ENCODE measurements at regions not wholly inside any gene's neighbourhood (a gene's known extent, or its start where the extent isn't known, plus 50 kb on each side); places are given as distances from the start of the nearest gene placed in this dataset.
A peak's percentile ranks its signal among the peaks of the same experiment; 100 is the strongest.

DNA sequence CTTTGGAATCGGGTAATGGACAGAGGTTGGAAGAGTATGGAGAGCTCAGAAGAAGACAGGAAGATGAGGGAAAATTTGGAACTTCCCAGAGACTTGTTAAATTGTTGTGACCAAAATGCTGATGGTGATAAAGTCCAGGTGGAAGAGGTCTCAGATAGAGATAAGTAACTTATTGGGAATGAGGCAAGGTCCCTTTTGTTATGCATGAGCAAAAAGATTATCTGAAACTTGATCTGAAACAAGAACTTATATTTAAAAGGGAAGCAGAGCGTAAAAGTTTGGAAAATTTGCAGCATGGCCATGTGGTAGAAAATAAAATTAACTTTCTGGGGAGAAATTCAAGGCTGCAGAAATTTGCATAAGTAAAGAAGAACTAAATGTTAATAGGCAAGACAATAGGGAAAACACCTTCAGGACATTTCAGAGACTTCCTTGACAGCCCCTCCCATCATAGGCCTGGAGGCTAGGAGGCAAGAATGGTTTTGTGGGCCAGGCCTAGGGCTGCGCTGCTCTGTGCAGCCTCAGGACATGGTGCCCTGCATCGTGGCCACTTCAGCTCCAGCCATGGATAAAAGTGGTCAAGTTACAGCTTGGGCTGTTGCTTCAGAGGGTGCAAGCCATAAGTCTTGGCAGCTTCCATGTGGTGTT, 425.7 kb upstream of the PRICKLE1 start:
- no peak for DNase-seq (ENCODE audit: low read depth)

DNA sequence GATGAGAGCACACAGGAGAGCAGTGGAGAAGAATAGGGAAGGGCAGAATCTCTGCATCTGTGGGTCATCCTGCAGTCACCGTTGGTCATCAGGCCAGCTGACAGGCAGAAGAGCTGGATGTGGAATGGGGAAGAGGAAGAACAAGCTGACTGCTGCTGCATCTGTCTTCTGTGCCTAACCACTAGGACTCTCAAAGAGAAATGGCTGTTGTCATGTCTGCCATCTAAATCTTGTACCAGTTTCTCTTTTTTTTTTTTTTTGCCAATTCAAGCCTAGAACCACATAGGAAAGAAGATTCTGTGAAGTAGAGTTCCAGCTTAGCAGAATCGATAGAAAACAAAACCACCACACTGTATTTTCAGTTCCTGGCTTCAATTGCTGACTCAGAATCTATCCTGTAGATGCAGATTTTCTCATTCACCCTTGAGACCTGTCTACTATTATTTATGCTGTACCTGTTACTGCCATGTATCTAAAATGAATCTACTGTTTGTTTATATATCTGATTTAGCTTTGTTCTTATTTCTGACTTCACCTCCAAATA, 421.9 kb upstream of the PRICKLE1 start:
- DNase-seq (ENCODE audit: low read depth), result no peak

DNA sequence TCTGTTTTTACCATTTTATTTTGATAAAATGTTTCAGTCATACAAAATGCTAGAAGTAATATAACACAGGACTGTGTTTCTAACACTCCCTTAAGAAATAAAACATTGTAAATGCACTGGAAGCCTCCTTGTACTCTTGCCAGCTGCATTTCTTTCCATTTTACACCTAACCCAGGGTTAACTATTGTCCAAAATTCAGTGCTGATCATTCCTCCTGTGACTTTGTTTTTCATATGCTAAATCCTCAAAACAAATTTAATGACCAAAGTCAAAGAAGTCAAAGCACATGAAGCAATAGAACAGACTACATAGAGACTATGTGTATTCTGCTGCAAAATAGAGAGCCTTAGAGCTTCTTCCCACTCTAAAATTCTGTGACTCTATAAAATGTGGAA, 420.3 kb upstream of the PRICKLE1 start:
- no peak for DNase-seq (ENCODE audit: low read depth)

DNA sequence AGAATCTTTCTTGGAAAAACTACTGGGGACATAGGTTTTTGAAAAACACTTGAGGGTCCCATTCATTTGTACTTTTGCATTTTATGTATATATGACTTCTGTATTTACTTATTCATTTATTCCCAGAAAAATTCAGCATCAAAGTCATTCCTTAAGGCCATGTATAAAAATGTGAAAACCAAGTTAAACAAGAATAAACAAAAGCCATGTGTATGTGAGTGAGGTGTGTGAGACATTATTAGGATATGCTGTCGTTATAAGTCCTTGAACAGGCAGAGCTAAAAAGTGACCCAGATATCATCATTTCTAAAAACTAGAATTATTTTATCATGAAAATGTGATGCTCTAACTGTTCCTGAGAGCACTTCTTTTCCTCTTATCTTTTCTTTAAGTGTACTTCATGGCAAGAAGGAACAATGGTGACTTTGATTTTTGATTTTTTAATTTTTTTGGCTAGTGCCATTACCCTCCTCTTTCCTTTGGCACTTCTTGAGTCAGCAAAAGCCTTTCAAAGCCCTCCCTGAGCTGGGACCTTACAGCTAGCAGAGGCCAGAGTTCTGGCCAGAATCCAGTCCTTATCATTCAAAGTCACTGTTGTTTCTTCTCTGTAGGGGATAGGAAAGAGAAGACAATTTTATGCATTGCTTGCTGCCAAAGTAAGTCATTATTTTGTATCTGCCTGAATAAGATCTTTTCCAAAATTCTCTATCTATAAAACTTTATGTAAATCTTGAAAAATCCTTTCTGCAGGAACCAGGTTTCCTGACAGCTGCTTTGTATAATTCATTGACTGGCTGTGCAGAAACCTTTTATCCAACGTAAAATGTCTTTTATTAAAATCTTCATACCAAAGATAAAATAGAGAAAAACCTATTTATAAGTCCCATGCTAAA, 419.7 kb upstream of the PRICKLE1 start:
- DNase-seq (ENCODE audit: low read depth), result no peak

DNA sequence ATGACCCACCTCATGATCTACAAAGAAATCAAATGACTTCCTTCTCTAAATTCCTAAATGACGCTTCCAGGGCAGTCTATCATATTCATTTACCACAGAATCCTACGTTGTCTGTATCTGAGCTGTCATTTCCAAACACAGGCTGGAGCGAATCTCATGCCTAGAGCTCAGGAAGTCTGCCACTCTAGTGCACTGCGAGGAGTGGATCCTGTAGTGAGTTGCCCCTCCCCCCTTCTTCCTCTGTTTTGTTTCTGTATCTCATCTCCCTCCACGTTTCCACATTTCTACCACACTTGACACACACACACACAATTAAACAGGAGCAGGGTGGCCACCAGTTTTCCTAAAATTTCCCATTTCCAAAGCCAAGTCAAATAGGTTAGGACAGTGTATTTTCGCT, 415.4 kb upstream of the PRICKLE1 start:
- DNase-seq (ENCODE audit: low read depth), result no peak

DNA sequence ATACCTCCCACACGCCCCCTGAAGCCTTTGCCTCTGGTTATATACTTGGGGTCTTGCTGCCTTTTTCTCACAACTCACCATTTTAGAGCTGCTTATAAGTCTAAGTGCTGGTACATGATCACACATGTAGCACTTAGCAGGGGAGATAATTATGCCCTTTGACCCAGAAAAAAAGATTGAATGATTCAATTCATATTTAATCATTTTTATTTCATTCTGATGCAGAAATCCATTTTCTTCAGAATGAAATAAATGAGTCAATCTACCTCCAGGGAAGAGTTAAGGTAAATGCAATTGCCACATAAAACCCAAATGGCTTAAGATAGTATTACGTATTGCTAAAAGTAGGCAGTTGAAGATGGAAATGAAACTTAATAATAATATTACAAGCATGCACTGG, 414.6 kb upstream of the PRICKLE1 start:
- DNase-seq (ENCODE audit: low read depth), result no peak

DNA sequence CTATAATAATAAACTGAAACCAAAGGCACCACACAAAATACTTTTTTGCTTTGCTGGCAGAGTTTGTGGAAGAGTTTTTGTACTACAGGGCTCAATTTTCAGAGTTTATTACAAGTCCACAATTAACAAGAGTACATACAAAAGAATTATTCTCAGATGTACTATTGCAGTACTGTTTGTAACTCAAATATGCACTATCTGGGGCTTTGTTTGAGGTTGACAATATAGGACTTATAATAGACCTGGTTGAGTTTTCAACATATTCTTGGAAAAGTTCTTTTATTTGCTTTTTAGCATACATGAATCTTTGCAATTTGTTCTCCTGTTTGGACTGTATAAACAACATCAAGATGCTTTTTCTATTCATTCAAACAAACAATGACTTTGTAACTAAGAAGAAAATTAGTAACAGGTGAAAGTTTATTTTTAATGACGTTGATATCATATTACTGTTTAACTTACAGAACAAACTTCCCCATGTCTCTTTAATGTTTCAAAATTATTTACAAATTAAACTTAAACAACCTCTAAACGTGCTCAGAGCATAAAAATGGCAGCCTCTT, 407.4 kb upstream of the PRICKLE1 start:
- no peak for DNase-seq (ENCODE audit: low read depth)

DNA sequence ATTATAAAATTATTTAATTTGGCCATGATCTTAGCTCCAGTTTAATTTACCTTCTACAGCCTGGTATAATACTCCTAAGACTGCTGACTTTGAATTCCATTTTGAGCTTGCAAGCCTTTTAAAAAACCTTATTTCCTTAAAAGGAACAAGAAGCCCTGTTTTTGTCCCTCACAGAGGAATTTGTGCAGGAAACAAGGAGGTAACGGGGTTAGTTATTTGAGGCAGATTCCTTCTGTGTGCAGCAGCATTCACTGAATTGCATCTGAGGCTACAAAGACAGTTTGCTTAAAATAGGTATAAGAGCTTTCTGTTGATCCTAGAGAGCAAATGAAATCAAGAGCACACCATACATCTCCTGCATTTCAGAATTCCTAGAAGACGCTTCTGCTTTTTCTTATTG, 403.3 kb upstream of the PRICKLE1 start:
- no peak for DNase-seq (ENCODE audit: low read depth)

DNA sequence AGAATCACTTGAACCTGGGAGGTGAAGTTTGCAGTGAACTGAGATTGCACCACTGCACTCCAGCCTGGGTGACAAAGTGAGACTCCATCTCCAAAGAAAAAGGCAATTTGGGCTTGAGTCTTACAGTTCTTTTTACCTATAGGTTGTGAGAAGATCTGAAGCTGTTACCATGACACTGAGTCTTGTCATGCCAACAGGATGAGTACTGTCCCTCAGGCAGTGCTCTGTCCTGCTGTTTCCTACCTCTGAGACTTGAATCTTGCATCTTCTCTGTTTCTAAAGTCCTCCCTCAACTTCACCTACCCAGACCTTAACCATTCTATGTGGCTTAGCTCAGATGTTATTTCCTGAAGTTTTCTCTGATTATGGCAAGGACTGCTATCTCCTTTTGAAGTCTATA, 400.8 kb upstream of the PRICKLE1 start:
- DNase-seq (ENCODE audit: low read depth), result no peak

DNA sequence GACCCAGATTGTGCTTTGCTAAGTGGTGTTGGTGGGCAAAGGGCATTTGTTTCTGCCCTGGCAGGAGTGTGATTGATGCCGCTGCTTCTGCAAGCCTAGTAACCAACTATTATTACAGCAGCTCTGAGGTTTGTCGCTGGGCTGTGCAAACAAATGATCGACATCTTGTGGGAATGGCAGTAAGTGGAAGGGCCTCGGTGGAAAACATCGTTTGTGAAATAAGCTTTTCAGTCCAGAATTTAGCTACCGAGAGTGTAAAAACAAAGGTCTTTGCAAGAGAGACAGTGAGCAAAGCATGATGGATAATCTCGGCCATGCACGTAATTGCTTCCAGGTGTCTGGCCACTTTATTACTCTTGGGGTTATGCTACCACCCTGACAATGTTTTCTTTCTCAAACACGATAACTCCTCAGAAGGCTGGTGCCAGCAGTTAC, 397.7 kb upstream of the PRICKLE1 start:
- DNase-seq (ENCODE audit: low read depth), result no peak

DNA sequence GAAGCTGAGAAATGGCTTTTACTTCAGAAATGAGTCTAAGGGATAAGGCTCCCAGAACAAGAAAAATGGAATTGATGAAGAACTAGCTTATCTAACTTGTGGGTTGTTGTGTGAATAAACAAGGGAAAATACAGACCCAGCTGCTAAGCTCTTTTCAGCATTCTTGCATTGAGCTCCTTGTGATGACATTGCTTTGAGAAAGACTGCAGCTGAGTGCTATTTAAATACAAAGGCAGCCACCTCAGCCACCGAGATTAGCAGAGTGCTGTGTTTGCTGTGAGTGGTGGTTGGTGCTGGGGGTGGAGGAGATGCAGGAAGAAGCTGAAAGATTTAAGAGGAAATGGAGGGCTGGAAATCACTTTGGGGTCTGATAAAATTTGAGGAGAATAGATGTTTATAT, 396.0 kb upstream of the PRICKLE1 start:
- no peak for DNase-seq (ENCODE audit: low read depth)

DNA sequence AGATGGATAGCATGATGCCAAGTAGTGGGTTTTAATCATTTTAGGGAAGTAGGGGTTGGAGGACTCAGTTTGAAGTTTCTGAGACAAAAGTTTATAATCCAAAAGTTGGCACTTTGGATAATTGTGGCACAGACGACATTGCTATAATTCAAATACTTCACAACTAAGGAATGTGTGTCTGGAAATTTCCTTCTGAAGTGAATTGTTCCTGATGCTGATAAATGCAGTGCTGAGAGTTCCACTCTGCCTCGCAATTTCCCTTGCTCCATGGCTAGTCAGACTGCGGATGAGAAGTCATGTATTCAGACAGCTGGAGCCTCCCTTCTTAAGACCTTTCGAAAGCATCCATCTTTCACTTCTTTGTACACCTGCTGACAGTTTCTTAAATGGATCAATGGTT, 393.3 kb upstream of the PRICKLE1 start:
- no peak for DNase-seq (ENCODE audit: low read depth)

DNA sequence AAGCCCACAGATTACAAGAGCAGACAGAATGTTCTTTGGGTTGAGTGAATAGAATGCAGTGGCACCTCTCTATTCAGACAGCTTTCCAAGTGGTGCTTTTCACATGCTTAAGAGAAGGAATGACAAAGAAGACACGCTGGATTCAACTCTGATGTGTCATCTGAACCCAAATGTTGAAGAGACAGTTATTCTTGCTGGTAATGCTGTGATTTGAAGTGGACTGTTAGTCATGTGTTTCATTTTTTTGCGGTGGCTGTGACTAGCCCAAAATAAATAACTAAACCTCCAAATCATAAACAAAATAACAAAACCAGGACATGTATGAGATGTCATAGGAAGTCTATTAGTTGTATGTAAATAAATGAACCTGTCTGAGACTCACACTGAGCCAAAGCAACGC, 391.8 kb upstream of the PRICKLE1 start:
- peak; percentile 5 for DNase-seq (ENCODE audit: low read depth)

DNA sequence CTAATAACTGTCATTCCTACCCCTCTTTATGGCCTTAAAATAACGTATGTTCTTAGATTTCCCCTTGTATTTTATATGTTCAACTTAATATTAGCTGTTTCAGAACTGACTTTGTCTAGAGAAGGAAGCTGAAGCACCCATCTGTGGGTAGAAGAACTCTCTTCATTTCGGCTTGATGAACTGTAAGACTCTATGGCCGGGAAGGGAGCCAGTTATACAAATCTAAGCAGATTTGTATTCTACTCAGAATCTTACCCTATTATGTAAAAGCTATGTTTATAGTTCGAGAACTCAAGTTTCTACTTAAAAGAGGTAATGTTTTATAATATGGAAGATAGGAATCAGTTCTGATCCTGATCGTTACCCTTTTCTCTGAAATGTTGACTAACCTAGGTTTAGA, 390.9 kb upstream of the PRICKLE1 start:
- DNase-seq (ENCODE audit: low read depth), result no peak

DNA sequence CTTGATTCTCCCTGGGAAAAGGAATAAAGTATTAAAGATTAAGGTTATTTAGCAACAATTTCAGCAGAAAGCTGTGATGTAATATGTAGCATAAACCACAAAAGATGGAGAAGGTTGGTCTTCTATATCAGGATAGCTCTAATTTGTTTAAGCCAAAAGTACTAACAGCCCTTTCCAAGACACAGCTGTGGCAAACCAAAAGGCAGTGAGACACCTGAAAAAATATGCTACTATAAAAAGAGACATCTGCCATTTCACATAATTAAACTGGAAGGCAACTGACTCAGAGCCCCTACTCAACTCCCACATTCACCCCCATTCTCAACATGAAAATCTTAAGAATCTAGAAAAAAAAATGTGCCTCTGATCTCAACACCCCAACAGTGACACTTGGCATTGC, 390.2 kb upstream of the PRICKLE1 start:
- no peak for DNase-seq (ENCODE audit: low read depth)

DNA sequence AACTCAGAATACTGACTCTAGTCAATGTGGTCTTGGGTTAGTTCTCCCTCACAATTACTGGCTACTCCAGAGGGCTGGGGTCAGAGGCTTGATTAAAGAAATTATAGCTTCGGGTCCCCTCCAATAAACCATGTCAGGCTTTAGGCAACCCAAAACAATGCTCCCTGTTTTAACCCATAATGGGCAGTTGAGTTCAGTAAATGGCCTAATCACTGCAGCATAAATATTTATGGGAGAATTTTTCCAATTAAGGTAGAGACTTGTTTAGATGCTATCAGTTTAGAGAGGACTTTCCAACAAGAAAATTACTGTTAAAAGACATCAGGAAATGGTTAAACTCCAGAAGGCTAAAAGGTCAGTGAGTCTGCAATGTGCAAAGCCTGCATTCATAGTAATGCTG, 389.2 kb upstream of the PRICKLE1 start:
- DNase-seq (ENCODE audit: low read depth), result no peak

DNA sequence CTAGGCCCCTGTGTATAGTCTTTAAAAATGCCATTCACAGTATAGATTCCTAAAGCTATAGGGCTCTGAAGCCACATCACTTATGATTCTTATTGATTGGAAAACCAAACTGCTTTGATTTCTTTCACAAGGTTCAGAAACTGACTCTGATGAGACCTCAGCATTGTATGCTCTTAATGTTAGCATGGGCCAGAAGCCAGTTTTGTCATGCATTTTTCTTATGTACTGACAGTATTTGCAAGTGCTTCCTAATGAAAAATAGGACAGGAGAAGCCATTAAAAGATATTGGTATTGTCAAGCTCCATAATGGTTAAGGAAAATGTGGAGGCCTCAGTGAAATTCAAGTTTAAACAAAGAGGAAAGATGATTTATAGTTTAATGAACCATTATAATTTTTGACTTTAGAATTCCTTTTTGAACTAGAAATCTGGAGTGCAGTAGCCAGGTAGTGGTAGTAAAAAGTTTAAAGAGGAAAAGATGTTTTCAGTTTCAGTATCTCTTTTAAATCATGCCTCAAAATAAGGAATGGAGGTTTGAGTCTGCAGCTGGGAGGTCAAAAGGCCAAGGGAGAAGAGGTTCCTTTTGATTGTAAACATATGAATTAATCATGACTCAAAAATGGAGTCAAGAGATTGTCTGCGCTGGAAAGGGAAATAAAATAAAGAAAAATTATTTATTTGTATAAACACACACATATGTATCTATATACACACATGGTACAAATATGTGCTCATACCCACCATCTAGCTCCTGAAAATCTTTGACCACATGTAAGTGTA, 388.1 kb upstream of the PRICKLE1 start:
- DNase-seq (ENCODE audit: low read depth), result no peak

DNA sequence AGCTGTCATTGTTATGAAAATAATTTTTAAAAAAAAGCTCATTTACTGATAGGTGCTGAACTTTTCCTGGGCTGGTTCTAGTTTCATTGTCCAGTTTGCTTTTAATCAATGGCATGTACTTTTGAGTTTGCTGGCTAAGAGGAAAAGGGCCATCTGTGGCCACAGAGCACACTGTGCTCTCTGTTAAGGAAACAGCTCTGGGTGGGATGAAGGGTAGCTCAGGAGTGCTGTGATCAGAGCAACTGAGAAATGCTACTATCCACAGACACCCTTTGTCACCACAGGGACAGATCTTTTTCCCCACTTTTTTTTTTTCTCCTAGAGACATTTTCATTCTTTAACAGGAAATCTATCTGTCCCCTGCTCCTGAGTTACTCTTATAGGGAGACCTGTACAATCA, 387.1 kb upstream of the PRICKLE1 start:
- no peak for DNase-seq (ENCODE audit: low read depth)

DNA sequence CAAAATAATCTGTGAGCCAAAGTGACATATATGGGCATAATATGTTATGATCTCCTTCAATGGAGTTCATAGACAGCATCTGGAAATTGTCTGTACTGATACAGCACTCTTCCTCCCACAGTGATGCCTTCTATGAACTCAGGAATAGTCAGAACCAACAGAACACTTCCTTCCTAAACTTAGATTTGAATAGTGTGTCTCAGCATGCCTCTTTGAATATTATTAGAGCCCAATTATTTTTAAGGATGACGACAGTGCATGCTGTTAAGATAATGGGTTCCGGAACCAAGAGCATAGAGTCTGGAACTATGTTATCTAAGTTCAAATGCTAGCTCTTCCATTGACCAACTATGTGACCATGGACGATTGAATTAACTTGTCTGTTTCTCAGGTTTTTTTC, 386.6 kb upstream of the PRICKLE1 start:
- DNase-seq (ENCODE audit: low read depth), result no peak

DNA sequence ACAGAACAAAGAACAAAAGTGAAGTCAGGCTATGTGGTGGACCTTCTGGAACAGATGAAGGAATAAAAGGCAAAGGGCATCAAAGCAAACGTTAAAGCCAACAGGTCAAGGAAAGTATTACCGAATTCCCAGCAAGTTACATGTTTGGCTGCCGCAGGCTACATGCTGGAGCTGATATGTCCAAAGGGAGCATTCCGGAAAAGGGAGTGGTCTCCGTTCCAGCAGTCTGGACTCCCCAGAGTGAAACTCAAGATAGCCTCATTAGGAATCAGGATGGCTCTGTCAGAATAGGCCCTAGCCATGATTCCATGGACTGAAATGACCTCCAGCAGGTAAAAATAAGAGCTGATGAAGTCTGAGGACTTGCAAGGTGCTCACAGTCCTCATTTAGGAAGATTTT, 379.8 kb upstream of the PRICKLE1 start:
- DNase-seq (ENCODE audit: low read depth), result no peak

DNA sequence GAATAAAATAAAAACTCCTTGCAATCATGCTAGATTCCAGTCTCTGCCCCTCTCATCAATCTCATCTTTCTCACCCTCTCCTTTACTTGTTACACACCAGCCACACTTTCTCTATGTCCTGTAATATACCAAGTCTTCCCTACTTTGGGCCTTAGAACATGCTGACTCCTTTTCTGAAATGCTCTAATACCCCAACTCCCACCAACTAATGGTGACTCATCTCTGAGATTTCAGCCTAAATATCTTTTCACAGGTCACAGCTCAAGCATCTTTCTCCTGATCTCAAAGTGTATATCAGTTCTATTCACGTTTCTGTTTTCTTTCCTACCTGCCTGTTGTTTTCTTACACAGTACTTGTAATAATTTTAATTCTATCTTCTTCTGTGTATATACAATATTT, 378.9 kb upstream of the PRICKLE1 start:
- no peak for DNase-seq (ENCODE audit: low read depth)

DNA sequence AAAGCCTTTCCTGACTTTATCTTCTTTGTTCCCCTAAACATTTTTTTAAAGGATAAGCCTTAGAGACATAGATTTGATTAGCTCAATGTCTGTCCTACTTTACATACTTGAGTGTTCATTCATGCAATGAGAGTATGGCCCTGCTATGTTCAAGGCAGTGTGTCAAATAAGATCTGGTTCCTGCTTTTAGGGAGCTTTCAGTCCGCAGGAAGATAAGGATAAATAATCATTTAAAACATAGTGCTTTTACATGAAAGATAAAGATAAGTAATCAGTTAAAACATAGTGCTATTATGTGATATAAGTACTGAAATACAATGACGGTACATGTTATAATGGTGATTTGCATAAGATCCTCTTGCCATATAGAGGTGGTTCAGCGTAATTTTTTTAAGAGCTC, 378.3 kb upstream of the PRICKLE1 start:
- DNase-seq (ENCODE audit: low read depth), result no peak
